Stimulated activated naive CD4-positive, alpha-beta T cell (primary cell): ENCODE measurements at regions not wholly inside any gene's neighbourhood (a gene's known extent, or its start where the extent isn't known, plus 50 kb on each side); places are given as distances from the start of the nearest gene placed in this dataset.
"Not testable (repeated sequence)": the region's sequence is repeated elsewhere in the genome, so short reads cannot be mapped to it uniquely, and the experiment has no call there.

ENCODE experiments used
- DNase-seq, 6 experiments: peaks; one replicate each; lab custom pipeline; 2025; lab: John Stamatoyannopoulos, UW

- DNase-seq: no peak
Measured at GRCh38 chr5:158516521-158516920, 583.2 kb downstream of the EBF1 start.

- no peak for DNase-seq
Measured at GRCh38 chr5:158514986-158515359, 584.7 kb downstream of the EBF1 start.

GRCh38 chr5:158514319-158514985, 585.3 kb downstream of the EBF1 start:
- DNase-seq: no peak

- peak in 2 of 6 experiments; percentile 7 to 8 for DNase-seq
Measured at GRCh38 chr5:158513490-158514318, 586.0 kb downstream of the EBF1 start.

- peak in 1 of 6 experiments; percentile 4 for DNase-seq
Measured at GRCh38 chr5:158511454-158511853, 588.3 kb downstream of the EBF1 start.

- DNase-seq: no peak
Measured at GRCh38 chr5:158510479-158510878, 589.2 kb downstream of the EBF1 start.

GRCh38 chr5:158506648-158507047, 593.1 kb downstream of the EBF1 start:
- DNase-seq: no peak

- DNase-seq: no peak
Measured at GRCh38 chr5:158502686-158503085, 597.0 kb downstream of the EBF1 start.

- no peak for DNase-seq
Measured at GRCh38 chr5:158499892-158500418, 599.8 kb downstream of the EBF1 start.

GRCh38 chr5:158499075-158499891, 600.4 kb downstream of the EBF1 start:
- no peak for DNase-seq

GRCh38 chr5:158496624-158497023, 603.1 kb downstream of the EBF1 start:
- DNase-seq: no peak

- DNase-seq: no peak
Measured at GRCh38 chr5:158494541-158494940, 605.2 kb downstream of the EBF1 start.

GRCh38 chr5:158494044-158494443, 605.7 kb downstream of the EBF1 start:
- not testable (repeated sequence) for DNase-seq

GRCh38 chr5:158492841-158493242, 606.9 kb downstream of the EBF1 start:
- no peak for DNase-seq

- DNase-seq: no peak
Measured at GRCh38 chr5:158492136-158492535, 607.6 kb downstream of the EBF1 start.

- DNase-seq: no peak
Measured at GRCh38 chr5:158487664-158488063, 612.1 kb downstream of the EBF1 start.

- DNase-seq: no peak
Measured at GRCh38 chr5:158487156-158487555, 612.6 kb downstream of the EBF1 start.

GRCh38 chr5:158486566-158486965, 613.1 kb downstream of the EBF1 start:
- no peak for DNase-seq

GRCh38 chr5:158485604-158486081, 614.1 kb downstream of the EBF1 start:
- no peak for DNase-seq

- no peak for DNase-seq
Measured at GRCh38 chr5:158485047-158485446, 614.7 kb downstream of the EBF1 start.

- no peak for DNase-seq
Measured at GRCh38 chr5:158484150-158484549, 615.6 kb downstream of the EBF1 start.

GRCh38 chr5:158483281-158483860, 616.3 kb downstream of the EBF1 start:
- DNase-seq: no peak
